HG03378 (cell line): ENCODE measurements at regions not wholly inside any gene's neighbourhood (a gene's known extent, or its start where the extent isn't known, plus 50 kb on each side); places are given as distances from the start of the nearest gene placed in this dataset.

ENCODE experiments used
- ATAC-seq: cut with Tn5 transposase; IDR thresholded peaks from one replicate; pipeline ENCODE4 v1.9.1; 2021; ENCODE audit warnings: mild to moderate bottlenecking, moderate library complexity; ENCODE audit not compliant: unreplicated experiment

DNA sequence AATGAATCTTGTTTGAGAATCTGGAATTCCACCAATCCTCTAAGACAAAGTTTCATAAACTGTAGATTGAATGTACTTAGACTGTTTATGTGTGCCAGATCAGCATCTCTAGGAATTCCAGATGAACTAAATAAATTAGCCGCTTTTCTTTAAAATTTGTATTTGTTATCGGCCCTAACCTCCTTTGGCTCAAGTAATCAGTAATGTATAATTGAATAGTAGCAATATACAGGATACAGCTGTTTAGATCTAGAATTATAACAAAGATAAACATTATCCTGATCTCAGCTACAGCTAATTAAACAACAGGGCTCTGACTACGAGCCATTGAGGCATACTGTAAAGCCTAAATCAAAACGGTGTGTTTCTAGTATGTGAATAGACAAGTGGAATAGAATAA, 120.3 kb downstream of the CYB561 start:
- no peak for ATAC-seq

DNA sequence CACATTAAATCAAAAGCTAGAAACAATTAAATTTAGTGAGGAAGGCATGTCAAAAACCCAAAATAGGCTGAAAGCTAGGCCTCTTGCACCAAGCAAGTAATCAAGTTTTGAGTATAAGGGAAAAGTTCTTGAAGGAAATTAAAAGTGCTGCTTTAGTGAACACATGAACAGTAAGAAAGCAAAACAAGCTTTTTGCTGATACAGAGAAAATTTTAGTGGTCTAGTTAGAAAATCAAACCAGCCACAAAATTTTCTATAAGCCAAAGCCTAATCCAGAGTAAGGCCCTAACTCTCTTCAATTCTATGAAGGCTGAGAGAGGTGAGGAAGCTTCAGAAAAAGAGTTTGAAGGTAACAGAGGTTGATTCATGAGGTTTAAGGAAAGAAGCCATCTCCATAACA, 116.2 kb downstream of the CYB561 start:
- no peak for ATAC-seq

DNA sequence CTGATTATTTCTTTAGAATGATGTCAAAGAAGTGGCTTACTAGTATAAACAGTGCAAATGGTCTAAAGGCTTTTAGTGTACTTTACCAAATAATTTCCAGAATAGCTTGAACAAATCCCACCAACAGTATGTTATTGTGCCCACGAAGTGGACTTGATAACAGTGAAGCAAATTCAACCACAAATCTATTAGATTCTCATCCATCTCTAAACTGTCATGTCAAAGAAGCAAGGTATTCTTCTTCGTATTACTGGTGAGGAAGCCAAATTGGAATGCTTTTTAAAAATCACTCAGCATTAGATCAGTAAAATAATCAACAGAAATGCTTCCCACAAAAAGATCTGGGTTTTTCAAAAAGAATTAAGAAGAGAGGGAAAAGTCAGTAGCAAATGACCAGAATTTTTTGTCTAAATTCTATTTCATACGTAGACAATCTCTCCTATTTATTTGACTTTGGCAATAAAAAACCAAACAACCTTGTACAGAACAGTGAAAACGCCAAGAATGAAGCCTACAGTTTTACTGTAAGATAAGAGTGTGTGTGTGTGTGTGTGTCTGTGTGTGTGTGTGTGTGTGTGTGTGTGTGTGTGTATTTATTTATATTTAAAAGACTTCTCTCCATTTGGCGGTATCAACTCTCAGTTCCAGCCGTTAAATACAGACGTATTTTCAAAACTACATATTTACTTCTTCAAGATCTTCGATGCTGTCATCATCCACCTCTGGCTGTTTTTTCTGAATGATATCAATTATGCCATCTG, 114.6 kb downstream of the CYB561 start:
- no peak for ATAC-seq

DNA sequence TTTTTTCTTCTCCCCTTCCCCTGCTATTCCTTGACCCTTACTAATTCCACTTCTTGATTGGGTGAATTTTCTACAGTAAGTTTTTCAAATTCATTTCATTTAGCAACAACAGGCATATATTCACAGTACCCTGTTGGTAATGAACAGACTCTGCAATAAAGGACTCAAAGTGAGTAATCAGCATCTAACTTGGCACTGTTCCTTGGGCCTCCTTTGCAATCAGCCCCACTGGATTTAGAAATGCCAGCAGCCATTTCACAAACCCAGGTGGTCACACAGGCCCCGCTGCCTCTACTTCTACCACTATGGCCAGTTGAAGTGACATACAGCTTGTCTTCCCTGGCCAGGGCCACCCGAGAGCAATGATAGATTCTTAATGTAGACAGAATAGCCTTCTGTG, 113.8 kb downstream of the CYB561 start:
- no peak for ATAC-seq

DNA sequence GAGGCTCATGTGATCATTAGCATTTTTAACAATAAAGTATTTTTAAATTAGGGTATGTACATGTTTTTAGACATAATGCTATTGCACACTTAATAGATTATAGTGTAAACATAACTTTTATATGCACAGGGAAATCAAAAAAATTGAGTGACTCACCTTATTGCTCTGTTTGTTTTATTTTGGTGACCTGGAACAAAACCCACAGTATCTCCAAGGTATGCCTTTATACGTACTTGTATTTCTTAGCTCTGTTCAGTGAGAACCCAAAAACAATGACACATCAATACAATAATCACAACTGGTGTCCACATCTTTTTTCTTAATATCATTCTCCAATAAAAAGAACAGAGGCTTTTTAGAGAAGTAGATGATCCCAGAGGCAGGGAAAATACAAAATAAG, 112.2 kb downstream of the CYB561 start:
- no peak for ATAC-seq

DNA sequence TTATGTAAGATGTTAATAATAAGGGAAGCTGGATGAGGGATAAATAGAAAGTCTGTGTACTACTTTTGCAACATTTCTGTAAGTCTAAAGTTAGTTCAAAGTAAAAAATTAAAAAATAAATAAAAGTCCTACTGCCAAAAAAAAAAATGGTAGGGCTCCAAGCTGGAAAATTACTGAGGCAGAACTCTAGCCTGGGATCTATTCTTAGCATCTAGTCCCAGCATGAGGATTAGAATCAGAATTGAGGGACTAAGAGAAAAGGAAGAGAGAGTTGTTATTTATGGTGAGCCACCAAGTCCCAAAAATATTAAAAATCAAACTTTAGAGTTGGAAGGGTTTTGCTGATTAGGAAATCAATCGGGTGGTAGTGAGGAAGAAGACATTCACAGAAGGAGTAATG, 110.3 kb downstream of the CYB561 start:
- ATAC-seq: no peak

DNA sequence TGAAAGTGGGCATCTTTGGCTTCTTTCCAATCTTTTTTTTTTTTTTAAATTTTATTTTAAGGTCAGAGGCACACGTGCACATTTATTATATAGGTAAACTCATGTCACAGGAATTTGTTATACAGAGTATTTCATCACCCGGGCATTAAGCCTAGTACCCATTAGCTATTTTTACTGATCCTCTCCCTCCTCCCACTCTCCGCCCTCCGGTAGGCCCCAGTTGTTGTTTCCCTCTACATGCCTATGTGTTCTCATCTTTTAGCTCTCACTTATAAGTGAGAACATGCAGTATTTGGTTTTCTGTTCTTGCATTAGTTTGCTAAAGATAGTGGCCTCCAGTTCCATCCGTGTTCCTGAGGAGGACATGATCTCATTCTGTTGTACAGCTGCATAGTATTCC, 108.5 kb downstream of the CYB561 start:
- ATAC-seq: no peak

DNA sequence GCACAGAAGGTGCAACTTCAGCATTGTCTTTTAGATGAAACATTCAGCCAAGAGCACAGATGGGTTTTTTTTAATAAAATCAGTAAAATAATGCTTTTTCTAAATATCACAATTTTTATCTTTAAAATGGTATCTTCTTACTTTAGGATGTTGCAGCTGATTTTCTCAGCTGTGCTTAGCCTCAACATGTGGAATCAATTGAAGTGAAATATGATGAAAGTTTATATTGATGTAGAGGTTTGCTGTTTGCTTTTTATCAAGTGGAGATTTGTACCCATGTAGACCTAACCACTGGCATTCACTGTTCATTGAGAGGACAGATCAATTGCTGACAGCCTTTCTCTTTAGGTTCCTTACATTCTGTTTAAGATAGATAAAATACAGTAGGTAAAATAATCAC, 107.8 kb downstream of the CYB561 start:
- no peak for ATAC-seq

DNA sequence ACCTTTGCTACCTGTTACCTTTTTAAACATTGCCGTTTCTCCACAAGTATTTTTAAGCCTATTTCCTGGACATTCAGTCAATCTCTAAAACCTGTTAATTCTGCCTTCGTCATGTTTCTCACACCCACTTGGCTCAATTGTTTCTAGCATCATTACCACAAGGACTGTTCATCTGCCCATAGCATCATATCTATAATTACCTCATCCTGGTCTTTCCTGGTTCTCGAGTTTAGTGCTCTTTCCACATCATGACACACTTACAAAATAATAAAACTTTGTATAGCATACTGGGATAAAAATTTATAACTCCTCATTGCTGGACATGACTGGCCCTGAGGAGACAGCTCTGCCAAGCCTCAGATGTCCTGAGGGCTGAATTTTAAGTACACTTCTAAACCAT, 104.8 kb downstream of the CYB561 start:
- ATAC-seq: no peak

DNA sequence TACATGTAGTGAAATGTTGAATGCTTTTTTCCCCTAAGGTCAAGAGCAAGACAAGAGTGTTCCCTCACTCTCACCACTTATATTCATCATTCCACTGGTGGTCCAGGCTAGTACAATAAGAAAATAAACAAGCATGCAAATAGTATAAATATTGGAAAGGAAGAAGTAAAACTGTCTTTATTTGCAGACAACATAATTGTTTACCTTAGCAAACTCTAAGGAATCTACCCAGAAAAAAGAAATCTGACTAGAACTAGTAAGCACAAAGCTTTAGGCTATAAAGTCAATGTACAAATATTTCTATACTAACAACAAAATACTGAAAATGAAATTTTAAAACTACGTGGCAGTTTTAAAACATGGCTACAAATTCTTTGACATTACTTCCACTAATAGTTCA, 101.7 kb downstream of the CYB561 start:
- no peak for ATAC-seq

DNA sequence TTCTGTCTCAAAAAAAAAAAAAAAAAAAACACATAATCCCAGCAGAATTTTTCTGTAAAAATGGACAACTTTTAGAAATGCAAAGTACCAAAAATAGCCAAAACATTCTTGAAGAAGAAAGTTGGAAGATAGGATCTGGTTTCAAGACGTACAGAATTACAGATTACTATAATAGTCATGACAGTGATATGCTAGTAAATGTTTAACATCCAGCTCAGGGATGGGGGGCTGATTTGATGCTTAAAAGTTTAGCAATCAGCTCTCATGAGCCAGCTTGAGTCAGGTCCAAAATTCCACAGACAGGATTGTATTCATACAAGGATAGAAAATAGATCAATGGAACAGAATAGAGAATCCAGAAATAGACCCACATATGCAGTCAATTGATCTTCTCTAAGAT, 100.5 kb downstream of the CYB561 start:
- no peak for ATAC-seq

DNA sequence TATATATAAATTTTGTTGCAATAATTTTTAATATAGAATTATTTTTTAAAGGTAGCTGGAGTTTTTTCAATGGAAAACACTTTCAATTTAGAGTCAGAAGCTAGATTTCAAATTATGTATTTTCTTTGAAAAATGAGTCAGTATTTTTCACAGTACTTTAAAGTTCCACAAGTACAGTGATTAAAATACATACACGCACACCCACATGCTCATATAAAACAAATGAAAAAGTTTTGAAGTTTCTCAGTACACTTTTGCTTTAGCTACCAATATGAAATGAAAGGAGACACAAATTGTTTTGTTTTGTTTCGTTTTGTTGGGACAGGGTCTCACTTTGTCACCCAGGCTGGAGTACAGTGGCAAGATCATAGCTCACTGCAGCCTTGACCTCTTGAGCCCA, 98.6 kb downstream of the CYB561 start:
- no peak for ATAC-seq

DNA sequence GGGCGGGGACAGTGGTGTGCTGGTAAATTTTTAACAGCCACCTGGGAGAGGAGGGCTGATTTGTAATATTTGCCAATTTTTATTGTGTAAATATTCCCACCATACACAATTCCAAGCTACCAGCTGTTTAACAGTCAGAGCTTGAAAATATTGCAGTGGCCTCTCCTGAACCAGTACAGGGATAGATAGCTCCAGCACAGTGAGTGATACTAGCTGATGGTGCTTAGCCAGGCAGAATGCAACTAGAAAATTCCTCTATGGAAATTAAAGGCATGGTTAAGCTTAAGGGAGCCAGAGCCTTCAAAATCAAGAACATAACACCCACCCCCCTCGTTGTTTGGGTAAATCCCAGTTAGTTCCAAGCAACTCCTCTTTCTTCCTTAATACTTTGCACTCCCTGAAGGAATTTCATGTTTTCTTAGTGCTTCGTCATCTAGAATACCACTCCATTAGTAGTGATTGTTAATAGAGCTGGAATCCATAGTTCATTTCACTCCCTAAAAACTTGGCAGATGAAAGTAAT, 96.6 kb downstream of the CYB561 start:
- ATAC-seq: no peak

DNA sequence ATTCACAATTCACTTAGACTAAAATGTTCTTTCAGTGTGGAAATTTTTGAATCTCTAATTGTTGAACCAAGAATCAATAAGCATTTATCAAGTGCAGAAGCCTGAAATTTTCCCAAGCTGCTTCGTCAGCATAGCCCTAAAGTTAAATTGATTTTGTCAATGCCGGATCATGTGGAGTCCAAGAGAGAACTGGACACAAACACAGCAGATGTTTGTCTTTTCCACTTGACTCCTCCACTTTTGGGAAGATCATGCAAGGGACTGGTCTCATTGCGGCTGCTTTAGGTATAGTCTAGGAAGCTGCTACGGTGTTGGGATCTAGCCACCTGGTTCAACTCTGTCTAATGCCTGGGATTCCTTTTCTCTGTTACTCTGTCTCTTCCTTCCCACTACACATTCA, 95.7 kb downstream of the CYB561 start:
- ATAC-seq: no peak

DNA sequence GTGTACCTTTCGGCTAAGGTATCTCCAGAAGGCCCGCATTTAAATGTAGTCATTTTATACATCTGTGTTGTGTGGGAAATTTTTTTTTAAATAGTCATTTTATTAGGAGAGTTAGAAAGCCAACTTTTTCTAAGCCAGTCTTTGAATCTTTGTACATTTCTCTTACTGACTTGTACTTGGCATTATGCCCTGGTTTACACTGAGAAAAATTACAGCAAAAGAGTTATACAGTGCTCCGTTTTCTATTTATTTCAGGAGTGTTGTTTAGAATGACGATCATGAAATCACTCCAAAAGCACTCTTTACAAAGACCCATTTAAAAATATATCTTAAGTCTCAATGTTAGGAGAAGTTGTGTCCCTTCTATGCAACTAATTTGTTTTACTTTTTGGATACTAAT, 91.8 kb downstream of the CYB561 start:
- ATAC-seq: no peak

DNA sequence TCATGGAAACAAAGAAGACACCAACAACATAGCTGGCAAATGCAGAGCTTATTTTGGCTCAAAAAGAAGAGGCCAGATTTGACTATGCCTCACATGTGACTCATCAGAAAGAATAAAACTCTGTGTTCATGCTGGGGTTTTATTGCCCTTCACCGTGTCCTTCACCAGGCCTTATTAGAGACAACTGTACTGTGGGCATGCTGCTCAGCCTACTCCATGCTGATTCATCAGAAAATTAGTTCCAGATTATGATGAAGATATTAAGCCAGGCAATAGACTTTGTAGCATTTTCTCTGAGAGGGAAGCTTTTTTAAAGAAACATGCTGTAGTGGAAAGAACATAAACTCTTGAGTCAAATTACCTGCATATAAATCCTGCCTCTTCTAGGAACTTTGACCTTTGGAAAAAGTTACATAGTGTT, 89.8 kb downstream of the CYB561 start:
- ATAC-seq: no peak

DNA sequence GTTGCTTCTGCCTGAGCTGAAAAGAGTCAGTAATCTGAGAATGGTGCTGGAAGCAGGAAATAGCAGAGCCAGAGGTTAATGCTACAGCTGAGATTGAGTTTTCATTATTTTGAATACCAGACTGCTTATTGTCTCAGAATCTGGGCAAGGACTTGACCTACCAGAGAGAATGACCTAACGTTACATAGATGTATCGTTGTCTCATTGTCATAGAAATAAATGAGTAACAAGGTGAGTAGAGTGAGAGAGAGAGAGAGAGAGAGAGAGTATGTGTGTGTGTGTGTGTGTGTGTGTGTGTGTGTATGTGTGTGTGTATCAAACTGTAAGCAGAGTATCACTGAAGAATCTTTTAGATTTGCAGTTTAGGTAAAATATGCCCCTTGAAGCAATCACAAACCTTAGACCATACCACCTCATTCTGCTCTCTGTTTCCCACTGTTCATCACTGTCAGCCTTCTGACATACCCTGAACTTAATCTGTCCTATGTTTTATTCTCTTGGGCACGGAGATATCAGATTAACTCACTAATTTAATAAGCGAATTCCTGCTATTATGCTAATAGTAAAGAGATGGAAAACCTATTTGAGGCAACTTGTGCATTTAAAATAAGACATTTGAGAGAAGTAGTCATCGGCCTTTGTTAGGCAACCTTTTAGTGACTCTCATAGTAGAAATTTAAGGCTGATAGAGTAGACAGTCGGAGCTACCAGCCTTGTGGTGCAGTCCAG, 87.8 kb downstream of the CYB561 start:
- no peak for ATAC-seq

DNA sequence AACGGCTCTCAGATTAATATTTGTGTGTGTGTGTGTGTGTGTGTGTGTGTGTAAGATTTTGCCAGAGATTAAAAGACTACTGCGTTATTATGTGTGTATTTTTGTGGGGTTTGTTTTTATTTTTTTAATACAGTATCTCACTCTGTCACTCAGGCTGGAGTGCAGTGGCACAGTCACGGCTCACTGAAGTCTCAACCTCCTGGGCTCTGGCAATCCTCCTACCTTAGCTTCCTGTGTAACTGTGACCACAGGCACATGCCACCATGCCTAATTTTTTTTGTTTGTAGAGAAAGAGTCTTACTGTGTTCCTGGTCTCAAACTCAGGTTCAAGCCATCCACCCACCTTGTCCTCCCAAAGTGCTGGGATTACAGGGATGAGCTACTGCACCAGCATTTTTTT, 87.2 kb downstream of the CYB561 start:
- ATAC-seq: no peak

DNA sequence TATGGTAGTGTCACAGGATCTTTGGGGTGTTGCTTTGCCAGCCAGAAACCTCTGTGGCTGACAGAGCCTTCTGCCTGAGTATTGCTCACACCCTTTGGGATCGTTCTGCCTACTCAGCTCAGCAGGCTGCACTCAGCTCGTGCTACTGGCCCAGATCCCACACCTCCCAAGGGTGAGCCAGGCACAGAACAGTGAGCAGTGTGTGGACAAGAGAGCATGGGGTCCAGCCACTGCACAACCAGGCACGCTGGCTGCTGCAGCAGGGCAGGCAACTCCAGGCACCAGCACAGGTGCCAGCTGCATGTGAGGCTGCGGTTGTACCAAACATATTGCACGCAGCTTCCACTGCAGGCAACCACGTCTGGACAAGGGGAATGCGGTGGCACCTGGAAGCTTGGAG, 84.9 kb downstream of the CYB561 start:
- no peak for ATAC-seq

DNA sequence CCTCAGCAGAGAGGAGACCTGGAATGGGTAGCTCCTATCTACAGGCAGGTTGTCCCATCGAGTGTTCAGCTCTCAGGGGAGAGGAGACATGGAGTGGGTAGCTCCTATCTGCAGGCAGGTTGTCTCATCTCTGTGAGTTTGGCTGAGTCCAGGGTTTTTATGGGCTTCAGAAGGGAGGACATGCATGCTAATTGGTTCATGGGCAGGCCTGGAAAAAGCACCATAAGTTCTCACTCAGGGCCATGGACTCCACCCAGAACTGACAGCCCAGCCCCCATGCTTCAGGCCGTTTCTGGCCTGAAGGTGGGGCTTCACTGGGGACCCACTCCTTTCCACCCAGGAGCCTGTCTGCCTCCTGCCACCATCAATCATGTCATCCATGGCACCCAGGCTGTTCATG, 84.0 kb downstream of the CYB561 start:
- ATAC-seq: no peak

DNA sequence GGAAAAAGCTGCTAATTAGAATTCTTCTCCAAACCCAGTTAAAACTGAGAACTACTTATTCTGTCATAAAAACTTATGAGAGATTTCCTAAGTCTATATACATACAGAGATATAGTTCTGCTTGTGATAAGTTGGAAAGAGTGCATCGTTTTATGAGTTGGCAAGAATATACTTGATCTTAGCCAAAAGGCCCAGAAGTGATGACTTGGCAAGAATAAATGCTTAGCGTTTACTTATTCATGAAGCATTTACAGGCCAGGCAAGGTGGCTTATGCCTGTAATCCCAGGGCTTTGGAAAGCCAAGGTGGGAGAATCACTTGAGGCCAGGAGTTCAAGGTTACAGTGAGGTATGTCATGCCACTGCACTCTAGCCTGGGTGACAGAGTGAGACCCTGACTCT, 81.7 kb downstream of the CYB561 start:
- ATAC-seq: no peak

DNA sequence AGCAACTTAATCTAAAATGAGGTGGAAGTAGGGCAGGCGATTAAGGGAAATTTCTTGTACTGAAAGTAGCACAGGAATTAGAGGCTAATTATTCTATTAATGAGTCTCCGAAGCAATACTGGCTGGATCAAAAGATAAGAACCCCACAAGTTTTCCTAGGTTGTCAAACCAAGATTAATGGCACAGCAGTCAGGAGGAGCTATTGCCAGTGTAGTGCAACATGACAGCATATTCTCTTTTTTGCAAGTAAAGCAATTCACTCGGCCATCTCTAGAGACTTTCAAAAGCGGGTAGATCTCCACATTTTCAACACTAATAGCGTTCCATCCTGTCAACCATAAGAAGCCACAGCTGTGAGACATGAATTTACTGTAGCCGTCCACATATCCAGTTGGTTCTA, 81.2 kb downstream of the CYB561 start:
- no peak for ATAC-seq
